ENCODE measurements at regions not wholly inside any gene's neighbourhood (a gene's known extent, or its start where the extent isn't known, plus 50 kb on each side); places are given as distances from the start of the nearest gene placed in this dataset.

- DNase-seq: no peak
These were observed 83.5 kb downstream of the NDUFS5 start for GRCh38 chr1:39109644-39110043.

GRCh38 chr1:39110325-39110851 is 84.2 kb downstream of the NDUFS5 start:
- DNase-seq: no peak

- no peak for DNase-seq
These were observed 84.7 kb downstream of the NDUFS5 start for GRCh38 chr1:39110882-39111281.

- no peak for DNase-seq
These were observed 87.1 kb downstream of the NDUFS5 start for GRCh38 chr1:39113109-39113743.

GRCh38 chr1:39115271-39116110 is 89.0 kb upstream of the MACF1 start:
- no peak for DNase-seq

- no peak for DNase-seq
These were observed 88.3 kb upstream of the MACF1 start for GRCh38 chr1:39116116-39116607.

GRCh38 chr1:39116860-39117728 is 87.4 kb upstream of the MACF1 start:
- no peak for DNase-seq

GRCh38 chr1:39117899-39118450 is 86.5 kb upstream of the MACF1 start:
- DNase-seq: no peak

- no peak for DNase-seq
These were observed 82.4 kb upstream of the MACF1 start for GRCh38 chr1:39122056-39122455.

- no peak for DNase-seq
These were observed 80.2 kb upstream of the MACF1 start for GRCh38 chr1:39124282-39124681.

GRCh38 chr1:39127513-39127912 is 77.0 kb upstream of the MACF1 start:
- no peak for DNase-seq

- DNase-seq: no peak
These were observed 76.4 kb upstream of the MACF1 start for GRCh38 chr1:39128126-39128525.

GRCh38 chr1:39128959-39129358 is 75.5 kb upstream of the MACF1 start:
- DNase-seq: no peak

- DNase-seq: no peak
These were observed 75.0 kb upstream of the MACF1 start for GRCh38 chr1:39129514-39129913.

GRCh38 chr1:39130325-39130724 is 74.2 kb upstream of the MACF1 start:
- DNase-seq: no peak

GRCh38 chr1:39131940-39132339 is 72.6 kb upstream of the MACF1 start:
- no peak for DNase-seq

- DNase-seq: no peak
These were observed 71.8 kb upstream of the MACF1 start for GRCh38 chr1:39132505-39133339.

GRCh38 chr1:39133340-39133684 is 71.2 kb upstream of the MACF1 start:
- DNase-seq: no peak

- DNase-seq: no peak
These were observed 69.6 kb upstream of the MACF1 start for GRCh38 chr1:39134768-39135333.

GRCh38 chr1:39136638-39137037 is 67.9 kb upstream of the MACF1 start:
- no peak for DNase-seq

GRCh38 chr1:39139723-39140360 is 64.7 kb upstream of the MACF1 start:
- DNase-seq: no peak

Data from activated CD8-positive, alpha-beta memory T cell treated with anti-CD3 and anti-CD28 coated beads, Interleukin-2, amount 50 U/mL, for 4 hours (primary cell).